DMS 273 treated with DMSO at 0.1 percent for 48 hours (cell line): ENCODE measurements at regions not wholly inside any gene's neighbourhood (a gene's known extent, or its start where the extent isn't known, plus 50 kb on each side); places are given as distances from the start of the nearest gene placed in this dataset.

ENCODE experiments used
- DNase-seq: peaks from one replicate; lab custom pipeline; 2025; lab: John Stamatoyannopoulos, UW

- no peak for DNase-seq
Observed at GRCh38 chr2:157184161-157184895, 73.2 kb upstream of the GALNT5 start.

GRCh38 chr2:157185476-157186227 is 71.9 kb upstream of the GALNT5 start:
- DNase-seq, result no peak

- DNase-seq, result no peak
Observed at GRCh38 chr2:157190151-157190550, 67.4 kb upstream of the GALNT5 start.

GRCh38 chr2:157191186-157191585 is 66.3 kb upstream of the GALNT5 start:
- DNase-seq, result no peak

GRCh38 chr2:157192445-157193423 is 64.8 kb upstream of the GALNT5 start:
- DNase-seq, result no peak

- no peak for DNase-seq
Observed at GRCh38 chr2:157193461-157193860, 64.0 kb upstream of the GALNT5 start.

- peak; percentile 14 for DNase-seq
Observed at GRCh38 chr2:157194097-157194688, 63.3 kb upstream of the GALNT5 start.

GRCh38 chr2:157194844-157195243 is 62.7 kb upstream of the GALNT5 start:
- DNase-seq, result no peak

GRCh38 chr2:157196956-157197355 is 60.5 kb upstream of the GALNT5 start:
- DNase-seq, result no peak

GRCh38 chr2:157197848-157198247 is 59.7 kb upstream of the GALNT5 start:
- DNase-seq, result no peak

- DNase-seq, result no peak
Observed at GRCh38 chr2:157203651-157204050, 53.9 kb upstream of the GALNT5 start.

GRCh38 chr2:157204401-157204800 is 53.1 kb upstream of the GALNT5 start:
- no peak for DNase-seq

- DNase-seq, result no peak
Observed at GRCh38 chr2:157206916-157207315, 50.6 kb upstream of the GALNT5 start.
